GM12878 (cell line): ENCODE measurements at regions not wholly inside any gene's neighbourhood (a gene's known extent, or its start where the extent isn't known, plus 50 kb on each side); places are given as distances from the start of the nearest gene placed in this dataset.

Source experiments
- ATAC-seq: fragments of 200-7000 bp; cut with Tn5 transposase; 3 replicates; pipeline ENCODE4 v1.9.1; 2020; ENCODE audit warnings: mild to moderate bottlenecking, moderate library complexity
- BruUV-seq: library from RNA; stranded (reverse); fragments of 400-500 nt; replicated peaks from 2 replicates; lab custom pipeline; 2021; lab: Mats Ljungman, UMichigan
- CTCF ChIA-PET: fragments of 300-600 bp; sonication (Branson Sonifier 250); formaldehyde crosslinking; extraction: SDS; loops from one replicate; lab custom pipeline; 2021; ENCODE audit warnings: inconsistent platforms; lab: Yijun Ruan, JAX
- POLR2A ChIA-PET: fragments of 350-600 bp; formaldehyde crosslinking; extraction: SDS; loops from one replicate; lab custom pipeline; 2021; ENCODE audit warnings: inconsistent platforms; lab: Charles Lee
- RAD21 ChIA-PET: fragments of 300-600 bp; sonication (Branson Sonifier 250); formaldehyde crosslinking; loops from one replicate; lab custom pipeline; 2023; ENCODE audit warnings: antibody characterized with exemption; ENCODE audit not compliant: unreplicated experiment; lab: Charles Lee
- SMC1A ChIA-PET: fragments of 300-600 bp; sonication (Branson Sonifier 250); formaldehyde crosslinking; loops from one replicate; lab custom pipeline; 2023; ENCODE audit not compliant: unreplicated experiment, uncharacterized antibody; lab: Charles Lee
- DNase-seq: peaks from one replicate; pipeline ENCODE4 v3.0.0-alpha.2; 2011; ENCODE audit warnings: low read depth, low spot score
- FAIRE-seq: peaks from 3 replicates; lab custom pipeline; 2011; peaks lifted over from hg19 to GRCh38; lab: Jason Lieb, UNC
- H2AFZ ChIP-seq: 2 replicates; pipeline ENCODE4 v1.6.0; 2011; ENCODE audit warnings: low read depth, low read length, control low read depth; ENCODE audit not compliant: control insufficient read depth
- H3K27ac ChIP-seq: 2 replicates; pipeline ENCODE4 v1.5.1; 2011; ENCODE audit warnings: control low read depth; ENCODE audit not compliant: control insufficient read depth, insufficient read depth
- H3K27me3 ChIP-seq, 2 experiments: replicated peaks in 1 of 2; 2 replicates each; pipeline versions ENCODE4 v1.6.0 to v1.6.1; 2011; ENCODE audit warnings: low read length in 1 of 2; ENCODE audit not compliant: control insufficient read depth in 2 of 2, insufficient read depth in 2 of 2
- H3K36me3 ChIP-seq, 2 experiments: 2 replicates each; pipeline ENCODE4 v1.5.1; 2011; ENCODE audit warnings: low read length in 1 of 2; ENCODE audit not compliant: control insufficient read depth in 2 of 2, insufficient read depth in 2 of 2
- H3K4me1 ChIP-seq: 2 replicates; pipeline ENCODE4 v1.6.1; 2011; ENCODE audit warnings: mild to moderate bottlenecking, low read length, moderate library complexity, mixed read lengths; ENCODE audit not compliant: control insufficient read depth, insufficient read depth
- H3K4me2 ChIP-seq: 2 replicates; pipeline ENCODE4 v1.6.0; 2011; ENCODE audit warnings: control low read depth; ENCODE audit not compliant: control insufficient read depth, insufficient read depth
- H3K4me3 ChIP-seq: fragments of 200-600 bp; sonication (generic); 2 replicates; pipeline ENCODE4 v1.5.1; 2016
- H3K79me2 ChIP-seq: 2 replicates; pipeline ENCODE4 v1.6.0; 2011; ENCODE audit warnings: low read length; ENCODE audit not compliant: control insufficient read depth, insufficient read depth
- H3K9ac ChIP-seq: 2 replicates; pipeline ENCODE4 v1.8.0; 2011; ENCODE audit warnings: low read length, control low read depth, mixed read lengths; ENCODE audit not compliant: control insufficient read depth, insufficient read depth
- H3K9me3 ChIP-seq: replicated peaks from 3 replicates; pipeline ENCODE4 v1.5.1; 2011; ENCODE audit warnings: mild to moderate bottlenecking, low read length; ENCODE audit not compliant: control insufficient read depth, insufficient read depth
- H4K20me1 ChIP-seq: 2 replicates; pipeline ENCODE4 v1.6.0; 2011; ENCODE audit not compliant: control insufficient read depth, insufficient read depth
- CBX3 ChIP-seq: fragments of 200-600 bp; sonication (generic); IDR thresholded peaks from 2 replicates; pipeline ENCODE4 v1.6.1; 2016; ENCODE audit warnings: low read depth, borderline replicate concordance
- CHD4 ChIP-seq: fragments of 200-600 bp; sonication (generic); IDR thresholded peaks from 2 replicates; pipeline ENCODE4 v1.6.1; 2016; ENCODE audit warnings: mild to moderate bottlenecking
- CREB1 ChIP-seq: IDR thresholded peaks from 2 replicates; pipeline ENCODE4 v1.6.1; 2012; ENCODE audit warnings: low read depth, mild to moderate bottlenecking, inconsistent platforms
- GABPA ChIP-seq: IDR thresholded peaks from 2 replicates; pipeline ENCODE4 v1.6.1; 2014; ENCODE audit warnings: antibody characterized with exemption, low read depth, mild to moderate bottlenecking, inconsistent platforms
- JUNB ChIP-seq: IDR thresholded peaks from 2 replicates; pipeline ENCODE4 v1.6.1; 2016; ENCODE audit warnings: antibody characterized with exemption, mild to moderate bottlenecking
- NFIC ChIP-seq: IDR thresholded peaks from 2 replicates; pipeline ENCODE4 v1.6.1; 2012; ENCODE audit warnings: low read depth, mild to moderate bottlenecking, inconsistent platforms, low read length, moderate library complexity
- PML ChIP-seq: IDR thresholded peaks from 2 replicates; pipeline ENCODE4 v1.6.1; 2012; ENCODE audit warnings: low read length, inconsistent platforms
- REST ChIP-seq: IDR thresholded peaks from 2 replicates; pipeline ENCODE4 v1.6.1; 2012; ENCODE audit warnings: mild to moderate bottlenecking, low read depth, low read length
- SPI1 ChIP-seq: IDR thresholded peaks from 2 replicates; pipeline ENCODE4 v1.6.1; 2011; ENCODE audit warnings: low read depth, mild to moderate bottlenecking, low read length, moderate library complexity, borderline replicate concordance; ENCODE audit not compliant: insufficient read depth
- SREBF1 ChIP-seq: IDR thresholded peaks from 2 replicates; pipeline ENCODE4 v1.6.1; 2012; ENCODE audit warnings: mild to moderate bottlenecking, low read length
- SREBF2 ChIP-seq: IDR thresholded peaks from 2 replicates; pipeline ENCODE4 v1.6.1; 2012; ENCODE audit warnings: mild to moderate bottlenecking, low read length
- STAT1 ChIP-seq: fragments of 450-650 bp; conservative IDR thresholded peaks from 2 replicates; pipeline ENCODE4 v1.6.1; 2014; ENCODE audit warnings: antibody characterized with exemption, mild to moderate bottlenecking
- STAT3 ChIP-seq: IDR thresholded peaks from 2 replicates; pipeline ENCODE4 v1.6.1; 2011; ENCODE audit warnings: low read depth, low read length, improper control_type of control experiment
- TAF1 ChIP-seq: IDR thresholded peaks from 2 replicates; pipeline ENCODE4 v1.6.1; 2011; ENCODE audit warnings: mild to moderate bottlenecking, low read depth, low read length, borderline replicate concordance
- ZNF207 ChIP-seq: fragments of 450-650 bp; IDR thresholded peaks from 2 replicates; pipeline ENCODE4 v1.6.1; 2014; ENCODE audit warnings: antibody characterized with exemption, mild to moderate bottlenecking, borderline replicate concordance
- WGBS: methylation state at CpG from one replicate; pipeline ENCODE4 v1.1.6; 2016; ENCODE audit warnings: low lambda C conversion rate; ENCODE audit not compliant: insufficient replicate concordance, insufficient coverage; ENCODE audit errors: missing lambda C conversion rate; 5-methylcytosine and 5-hydroxymethylcytosine counted together
- in situ Hi-C: fragments of 300-500 bp; cut with MboI; formaldehyde crosslinking; loops from 9 replicates; pipeline ENCODE4 v1.14.3; 2018; ENCODE audit warnings: mixed read lengths
- intact Hi-C: fragments of 100-400 bp; cut with micrococcal nuclease; formaldehyde crosslinking; loops from one replicate; pipeline ENCODE4 v1.14.2; 2022; ENCODE audit not compliant: unreplicated experiment
- TF ChIP-seq, protein P1 (sequence below): IDR thresholded peaks from 2 replicates; pipeline ENCODE4 v1.6.1; 2011; ENCODE audit warnings: borderline replicate concordance, low read depth, mild to moderate bottlenecking, moderate library complexity, low read length; ENCODE audit not compliant: insufficient read depth, poor library complexity, severe bottlenecking

DNA sequence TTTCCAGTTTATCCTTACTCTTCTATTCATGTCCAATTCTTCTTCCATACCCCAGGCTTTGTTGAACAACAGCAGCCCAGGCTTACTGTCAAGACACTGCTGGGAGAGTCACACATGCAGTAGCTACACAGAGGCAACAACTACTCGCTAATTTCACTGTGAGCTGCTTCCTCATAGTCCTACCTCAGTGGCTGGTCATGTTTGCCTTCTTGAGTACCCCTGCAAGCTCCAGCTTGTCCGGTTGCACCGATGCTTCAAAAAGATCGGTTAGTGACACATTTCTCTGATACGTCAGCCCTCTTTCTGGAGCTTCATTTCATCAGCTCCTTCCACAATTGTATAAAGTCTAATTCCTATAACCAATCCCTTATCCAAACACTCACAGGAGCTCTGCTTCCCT, 246.7 kb upstream of the NFIA start:
- Histone ChIP-seq H3K4me2 (no peak overlapping the region), H3K9me3 (no peaks in the 10 kb centered on the region), H3K4me1 (no peaks in the 10 kb centered on the region), H3K4me3 (no peak overlapping the region), H3K36me3 (no peaks in the 10 kb centered on the region), H3K79me2 (no peaks in the 10 kb centered on the region), H3K27me3 (no peaks in the 10 kb centered on the region), H4K20me1 (no peaks in the 10 kb centered on the region), H3K9ac (no peak overlapping the region), H2AFZ (no peak overlapping the region), H3K27ac (no peak overlapping the region)
- in situ Hi-C loops = no loop called here
- ChIA-PET RAD21 (no interaction called here), SMC1A (no interaction called here), POLR2A (no interaction called here), CTCF (interaction anchor here (0.6 kb wide), 1 partner anchor 21 kb away, joined by 3 read pairs; no protein-coding TSS in a partner anchor)
- no peak for ATAC-seq
- BruUV-seq = no TSS peak
- FAIRE-seq = no peak
- intact Hi-C loops = no loop called here
- TF ChIP-seq STAT3 (no peak), CREB1 (no peak), STAT1 (no peak), CBX3 (no peak)
- WGBS = 53% methylated on average over 5 of the region's 5 CpGs
- no peak for DNase-seq

DNA sequence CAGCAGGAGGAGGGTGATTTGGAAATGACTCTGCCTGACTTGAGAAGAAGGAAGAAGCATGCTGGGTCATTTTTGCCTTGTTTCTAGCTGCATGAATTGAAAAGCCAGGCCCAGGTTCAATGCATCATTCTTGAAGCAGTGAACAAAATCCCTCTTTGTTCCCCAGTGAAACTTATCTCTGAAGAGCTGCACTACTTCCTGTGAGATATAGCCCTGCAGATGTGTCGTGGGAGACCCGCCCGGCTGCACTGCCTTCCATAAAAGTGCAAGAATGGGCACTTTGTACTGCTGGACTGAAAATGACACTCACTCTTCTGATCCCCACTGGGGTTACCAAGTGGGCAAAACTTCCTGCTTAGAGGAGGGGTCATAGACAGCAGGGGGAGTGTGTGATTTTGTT, 249.2 kb upstream of the NFIA start:
- H3K36me3 ChIP-seq = no peaks in the 10 kb centered on the region
- ChIA-PET RAD21 (no interaction called here), POLR2A (no interaction called here), SMC1A (no interaction called here), CTCF (interaction anchor here (1.2 kb wide), 1 partner anchor 8 kb away, joined by 3 read pairs; no protein-coding TSS in a partner anchor)
- H3K79me2 ChIP-seq = no peaks in the 10 kb centered on the region
- H3K27me3 ChIP-seq = no peaks in the 10 kb centered on the region
- FAIRE-seq (no peak), ATAC-seq (no peak), DNase-seq (no peak)
- H3K9ac ChIP-seq = no peak overlapping the region
- no peak overlapping the region for H3K27ac ChIP-seq
- no peak overlapping the region for H3K4me3 ChIP-seq
- WGBS = 0% methylated on average over 3 of the region's 3 CpGs
- H3K4me2 ChIP-seq = no peak overlapping the region
- H2AFZ ChIP-seq = no peak overlapping the region
- H4K20me1 ChIP-seq = no peaks in the 10 kb centered on the region
- no peaks in the 10 kb centered on the region for H3K4me1 ChIP-seq
- in situ Hi-C loops = no loop called here
- no peaks in the 10 kb centered on the region for H3K9me3 ChIP-seq
- intact Hi-C loops = no loop called here
- no TSS peak for BruUV-seq
- no peak for TF ChIP-seq JUNB
- no peak for TF ChIP-seq PML
- TF ChIP-seq SPI1 = no peak
- TF ChIP-seq, protein P1, sequence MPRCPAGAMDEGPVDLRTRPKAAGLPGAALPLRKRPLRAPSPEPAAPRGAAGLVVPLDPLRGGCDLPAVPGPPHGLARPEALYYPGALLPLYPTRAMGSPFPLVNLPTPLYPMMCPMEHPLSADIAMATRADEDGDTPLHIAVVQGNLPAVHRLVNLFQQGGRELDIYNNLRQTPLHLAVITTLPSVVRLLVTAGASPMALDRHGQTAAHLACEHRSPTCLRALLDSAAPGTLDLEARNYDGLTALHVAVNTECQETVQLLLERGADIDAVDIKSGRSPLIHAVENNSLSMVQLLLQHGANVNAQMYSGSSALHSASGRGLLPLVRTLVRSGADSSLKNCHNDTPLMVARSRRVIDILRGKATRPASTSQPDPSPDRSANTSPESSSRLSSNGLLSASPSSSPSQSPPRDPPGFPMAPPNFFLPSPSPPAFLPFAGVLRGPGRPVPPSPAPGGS = no peak
- no peak for TF ChIP-seq REST
- TF ChIP-seq TAF1 = no peak
- no peak for TF ChIP-seq NFIC
- no peak for TF ChIP-seq CHD4
- TF ChIP-seq ZNF207 = no peak
- TF ChIP-seq GABPA = no peak
- no peak for TF ChIP-seq STAT3
- no peak for TF ChIP-seq SREBF1
- TF ChIP-seq SREBF2 = no peak
